Hepatocyte (in vitro differentiated cells): ENCODE measurements at regions not wholly inside any gene's neighbourhood (a gene's known extent, or its start where the extent isn't known, plus 50 kb on each side); places are given as distances from the start of the nearest gene placed in this dataset.
A peak's percentile ranks its signal among the peaks of the same experiment; 100 is the strongest.
"Not testable (repeated sequence)": the region's sequence is repeated elsewhere in the genome, so short reads cannot be mapped to it uniquely, and the experiment has no call there.

Experiments used
- DNase-seq: peaks from one replicate; pipeline ENCODE4 v3.0.0-alpha.2; 2016; ENCODE audit warnings: low spot score
- H2AFZ ChIP-seq: fragments of 200-600 bp; sonication (generic); 2 replicates; pipeline ENCODE4 v1.6.0; 2016; ENCODE audit warnings: antibody characterized with exemption, mild to moderate bottlenecking
- H3K27ac ChIP-seq: fragments of 200-600 bp; sonication (generic); 2 replicates; pipeline ENCODE4 v1.5.1; 2016; ENCODE audit warnings: mild to moderate bottlenecking
- H3K27me3 ChIP-seq: fragments of 200-600 bp; sonication (generic); 2 replicates; pipeline ENCODE4 v1.6.1; 2016
- H3K36me3 ChIP-seq: fragments of 200-600 bp; sonication (generic); replicated peaks from 2 replicates; pipeline ENCODE4 v1.5.1; 2016; ENCODE audit warnings: low read depth; ENCODE audit not compliant: insufficient read depth
- H3K4me1 ChIP-seq: fragments of 200-600 bp; sonication (generic); 2 replicates; pipeline ENCODE4 v1.5.1; 2016; ENCODE audit warnings: mild to moderate bottlenecking, moderate library complexity; ENCODE audit not compliant: insufficient read depth
- H3K4me2 ChIP-seq: fragments of 200-600 bp; sonication (generic); 2 replicates; pipeline ENCODE4 v1.6.0; 2016
- H3K4me3 ChIP-seq: fragments of 200-600 bp; sonication (generic); 2 replicates; pipeline ENCODE4 v1.5.1; 2016; ENCODE audit warnings: mild to moderate bottlenecking
- H3K79me2 ChIP-seq: fragments of 200-600 bp; sonication (generic); 2 replicates; pipeline ENCODE4 v1.6.0; 2017; ENCODE audit warnings: mild to moderate bottlenecking
- H3K9me2 ChIP-seq: fragments of 200-600 bp; sonication (generic); replicated peaks from 2 replicates; pipeline ENCODE4 v1.6.0; 2017; ENCODE audit warnings: mild to moderate bottlenecking; ENCODE audit not compliant: insufficient read depth
- H3K9me3 ChIP-seq: fragments of 200-600 bp; sonication (generic); 2 replicates; pipeline ENCODE4 v1.5.1; 2016; ENCODE audit warnings: low read depth, mild to moderate bottlenecking
- H4K20me1 ChIP-seq: fragments of 200-600 bp; sonication (generic); 2 replicates; pipeline ENCODE4 v1.6.0; 2016; ENCODE audit warnings: mild to moderate bottlenecking; ENCODE audit not compliant: insufficient read depth, poor library complexity, severe bottlenecking
- EZH2 ChIP-seq: fragments of 200-600 bp; sonication (generic); IDR thresholded peaks from 2 replicates; pipeline ENCODE4 v1.6.1; 2016; ENCODE audit warnings: antibody characterized with exemption, mild to moderate bottlenecking, borderline replicate concordance
- EZH2phosphoT487 ChIP-seq: fragments of 200-600 bp; sonication (generic); IDR thresholded peaks from one replicate; pipeline ENCODE4 v1.6.1; 2018; ENCODE audit warnings: antibody characterized with exemption, mild to moderate bottlenecking, low read depth, moderate library complexity; ENCODE audit not compliant: unreplicated experiment, severe bottlenecking
- WGBS: methylation state at CpG from one replicate; pipeline ENCODE4 v1.1.6; 2016; ENCODE audit warnings: low lambda C conversion rate; ENCODE audit errors: missing lambda C conversion rate; 5-methylcytosine and 5-hydroxymethylcytosine counted together
- TF ChIP-seq, protein P1 (sequence below): fragments of 200-600 bp; sonication (generic); IDR thresholded peaks from 2 replicates; pipeline ENCODE4 v1.5.1; 2016; ENCODE audit warnings: antibody characterized with exemption, mild to moderate bottlenecking; ENCODE audit not compliant: poor library complexity

DNA sequence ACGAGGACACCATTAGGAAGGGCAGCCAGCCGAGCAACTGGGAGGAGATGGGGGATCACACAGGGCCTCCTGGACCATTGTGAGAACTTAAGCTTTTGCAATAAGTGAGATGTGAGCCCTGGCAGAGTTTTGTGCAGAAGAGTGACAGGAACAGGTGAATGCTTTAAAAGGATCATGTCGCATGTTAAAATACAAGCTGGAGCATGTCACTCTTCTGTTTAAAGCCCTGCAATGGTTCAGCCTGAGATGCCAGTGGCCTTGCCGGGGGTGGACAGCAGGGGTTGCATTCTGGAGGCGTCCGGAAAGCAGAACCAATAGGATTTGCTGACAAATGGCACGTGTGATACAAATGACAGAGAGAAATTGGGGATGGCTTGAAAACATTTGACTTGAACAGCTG, 137.5 kb upstream of the RFLNA start:
- H2AFZ ChIP-seq = no peak overlapping the region
- H3K4me3 ChIP-seq = no peak overlapping the region
- H3K4me2 ChIP-seq = no peak overlapping the region
- no peak for DNase-seq
- no peaks in the 10 kb centered on the region for H3K27me3 ChIP-seq
- H4K20me1 ChIP-seq = no peaks in the 10 kb centered on the region
- H3K27ac ChIP-seq = no peak overlapping the region
- TF ChIP-seq EZH2 (no peak), EZH2phosphoT487 (no peak)
- TF ChIP-seq, protein P1, sequence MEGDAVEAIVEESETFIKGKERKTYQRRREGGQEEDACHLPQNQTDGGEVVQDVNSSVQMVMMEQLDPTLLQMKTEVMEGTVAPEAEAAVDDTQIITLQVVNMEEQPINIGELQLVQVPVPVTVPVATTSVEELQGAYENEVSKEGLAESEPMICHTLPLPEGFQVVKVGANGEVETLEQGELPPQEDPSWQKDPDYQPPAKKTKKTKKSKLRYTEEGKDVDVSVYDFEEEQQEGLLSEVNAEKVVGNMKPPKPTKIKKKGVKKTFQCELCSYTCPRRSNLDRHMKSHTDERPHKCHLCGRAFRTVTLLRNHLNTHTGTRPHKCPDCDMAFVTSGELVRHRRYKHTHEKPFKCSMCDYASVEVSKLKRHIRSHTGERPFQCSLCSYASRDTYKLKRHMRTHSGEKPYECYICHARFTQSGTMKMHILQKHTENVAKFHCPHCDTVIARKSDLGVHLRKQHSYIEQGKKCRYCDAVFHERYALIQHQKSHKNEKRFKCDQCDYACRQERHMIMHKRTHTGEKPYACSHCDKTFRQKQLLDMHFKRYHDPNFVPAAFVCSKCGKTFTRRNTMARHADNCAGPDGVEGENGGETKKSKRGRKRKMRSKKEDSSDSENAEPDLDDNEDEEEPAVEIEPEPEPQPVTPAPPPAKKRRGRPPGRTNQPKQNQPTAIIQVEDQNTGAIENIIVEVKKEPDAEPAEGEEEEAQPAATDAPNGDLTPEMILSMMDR = no peak
- H3K79me2 ChIP-seq = no peaks in the 10 kb centered on the region
- 81% methylated on average over 7 of the region's 7 CpGs for WGBS
- H3K4me1 ChIP-seq = peaks cover 8% of the 10 kb centered on the region
- H3K36me3 ChIP-seq = no peaks in the 10 kb centered on the region
- H3K9me3 ChIP-seq = no peaks in the 10 kb centered on the region
- H3K9me2 ChIP-seq = no peaks in the 10 kb centered on the region

DNA sequence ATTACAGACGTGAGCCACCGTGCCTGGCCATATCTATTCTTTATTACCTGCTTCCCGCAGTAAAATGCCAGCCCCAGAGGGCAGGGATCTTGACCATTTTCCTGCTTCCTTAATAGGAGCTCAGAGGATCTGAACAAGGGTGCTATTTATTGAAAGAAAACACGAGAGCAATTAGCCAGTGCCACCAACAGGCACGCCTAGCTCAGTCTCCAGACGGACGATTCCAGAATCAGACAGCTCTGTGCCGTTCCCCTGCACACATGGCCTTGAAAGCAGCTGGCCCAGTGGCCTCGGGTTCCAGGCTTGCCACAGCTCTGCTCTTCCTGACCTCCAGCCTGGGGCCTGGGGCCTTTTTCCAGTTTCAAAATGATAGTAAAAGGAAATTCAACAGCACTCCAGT, 135.2 kb upstream of the RFLNA start:
- Histone ChIP-seq H3K36me3 (no peaks in the 10 kb centered on the region), H4K20me1 (no peaks in the 10 kb centered on the region), H3K27ac (peak overlapping the region; percentile 60), H3K4me1 (peaks cover 8% of the 10 kb centered on the region), H3K9me2 (no peaks in the 10 kb centered on the region), H3K9me3 (no peaks in the 10 kb centered on the region), H3K4me2 (no peak overlapping the region), H3K4me3 (no peak overlapping the region), H3K79me2 (no peaks in the 10 kb centered on the region), H3K27me3 (no peaks in the 10 kb centered on the region), H2AFZ (no peak overlapping the region)
- 63% methylated on average over 9 of the region's 9 CpGs for WGBS
- TF ChIP-seq EZH2phosphoT487 (no peak), EZH2 (no peak)
- TF ChIP-seq, protein P1 = no peak
- no peak for DNase-seq

DNA sequence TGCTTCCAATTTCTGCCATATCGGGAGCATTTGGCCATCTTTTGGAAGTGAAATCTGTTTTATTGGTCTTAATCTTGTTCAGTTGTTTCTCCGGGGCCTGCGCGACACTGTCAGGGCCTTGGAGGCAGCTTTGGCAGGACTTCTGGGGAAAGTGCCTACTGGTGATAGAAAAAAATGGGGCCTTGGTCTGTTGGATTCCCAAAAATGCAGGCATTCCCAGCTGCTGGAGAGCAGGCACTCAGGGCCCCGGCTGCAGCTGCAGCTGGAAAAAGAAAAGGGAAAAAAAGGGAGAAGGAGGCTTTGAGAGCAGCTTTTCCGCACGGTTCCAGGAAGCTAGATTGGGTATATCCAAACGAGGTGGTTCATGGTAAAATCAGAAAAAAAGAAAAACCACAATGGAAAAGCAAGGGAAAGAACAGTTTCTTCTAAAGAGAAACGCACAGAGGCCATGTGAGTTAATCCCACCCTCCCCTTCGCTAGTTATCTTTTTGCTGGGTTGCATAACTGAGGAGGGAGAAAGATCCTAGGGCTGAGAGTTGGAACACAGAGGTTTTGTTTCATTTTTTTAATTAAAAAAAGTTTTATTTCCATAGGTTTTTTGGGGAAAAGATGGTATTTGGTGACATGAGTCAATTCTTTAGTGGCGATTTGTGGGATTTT, 134.7 kb upstream of the RFLNA start:
- H3K4me2 ChIP-seq = no peak overlapping the region
- no peak for DNase-seq
- peaks cover 8% of the 10 kb centered on the region for H3K4me1 ChIP-seq
- H3K79me2 ChIP-seq = no peaks in the 10 kb centered on the region
- H3K9me3 ChIP-seq = no peaks in the 10 kb centered on the region
- H3K36me3 ChIP-seq = no peaks in the 10 kb centered on the region
- H3K9me2 ChIP-seq = no peaks in the 10 kb centered on the region
- no peak overlapping the region for H3K4me3 ChIP-seq
- no peaks in the 10 kb centered on the region for H3K27me3 ChIP-seq
- TF ChIP-seq EZH2phosphoT487 = no peak
- TF ChIP-seq, protein P1 = no peak
- TF ChIP-seq EZH2 = no peak
- WGBS = 72% methylated on average over 11 of the region's 11 CpGs
- peak overlapping the region; percentile 60 for H3K27ac ChIP-seq
- H4K20me1 ChIP-seq = no peaks in the 10 kb centered on the region
- no peak overlapping the region for H2AFZ ChIP-seq

DNA sequence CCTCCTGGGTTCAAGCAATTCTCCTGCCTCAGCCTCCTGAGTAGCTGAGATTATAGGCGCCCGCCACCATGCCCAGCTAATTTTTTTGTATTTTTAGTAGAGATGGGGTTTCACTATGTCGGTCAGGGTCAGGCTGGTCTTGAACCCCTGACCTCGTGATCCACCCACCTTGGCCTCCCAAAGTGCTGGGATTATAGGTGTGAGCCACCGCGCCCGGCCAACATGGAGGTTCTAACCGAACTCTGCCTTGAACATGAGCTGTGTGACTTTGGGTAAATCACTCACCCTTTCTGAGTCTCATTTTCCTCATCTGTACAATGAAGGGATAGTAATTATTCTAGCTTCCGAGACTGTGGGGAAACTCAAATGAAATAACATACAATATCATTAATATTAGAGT, 133.5 kb upstream of the RFLNA start:
- H3K4me2 ChIP-seq, H3K4me1 ChIP-seq, H3K4me3 ChIP-seq, H3K36me3 ChIP-seq, H3K79me2 ChIP-seq, H3K9me2 ChIP-seq, H4K20me1 ChIP-seq, H2AFZ ChIP-seq, H3K27me3 ChIP-seq, H3K27ac ChIP-seq, DNase-seq, H3K9me3 ChIP-seq: not testable (repeated sequence)
- 88% methylated on average over 9 of the region's 9 CpGs for WGBS
